GM13976 (cell line): ENCODE measurements at regions not wholly inside any gene's neighbourhood (a gene's known extent, or its start where the extent isn't known, plus 50 kb on each side); places are given as distances from the start of the nearest gene placed in this dataset.

ENCODE experiments used
- DNase-seq: peaks from one replicate; pipeline ENCODE4 v3.0.0; 2012; ENCODE audit warnings: low spot score
- CTCF ChIP-seq: IDR thresholded peaks from 2 replicates; pipeline ENCODE4 v1.5.1; 2012; ENCODE audit warnings: borderline replicate concordance, mild to moderate bottlenecking; ENCODE audit not compliant: insufficient read depth; ENCODE audit errors: extremely low read depth, missing control alignments, control extremely low read depth
- in situ Hi-C: fragments of 300-500 bp; cut with MboI; formaldehyde crosslinking; loops from one replicate; pipeline ENCODE4 v1.12.0; 2022; ENCODE audit warnings: low sequenced_read_pairs, mixed read lengths, inconsistent platforms; ENCODE audit not compliant: unreplicated experiment

DNA sequence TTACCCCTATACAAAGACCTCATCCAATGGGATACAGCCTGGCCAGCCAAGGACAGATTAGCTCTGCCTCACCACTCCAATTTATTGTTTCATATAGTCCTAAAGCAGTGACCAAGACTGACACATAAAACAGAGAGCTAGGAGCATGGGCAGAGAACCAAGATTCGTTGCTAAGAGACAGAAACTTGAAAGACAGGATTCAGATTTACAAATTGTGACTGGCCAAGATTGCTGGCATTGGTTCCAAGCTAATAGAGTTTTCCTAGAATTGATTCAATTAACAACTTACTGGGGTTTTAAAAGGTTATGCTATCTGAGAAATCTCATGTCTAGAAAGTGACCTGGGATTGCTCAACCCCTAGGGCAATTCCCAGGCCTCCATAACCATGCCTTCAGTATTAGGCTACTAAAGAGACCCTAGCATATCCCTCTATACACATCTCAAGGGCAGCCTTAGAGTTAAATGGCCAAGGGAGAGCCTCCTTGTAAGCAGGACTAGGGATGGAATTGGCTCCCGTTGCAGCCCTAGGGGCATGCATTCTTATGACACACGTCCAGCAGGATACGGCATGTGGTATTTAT lies 75.6 kb downstream of the ICOS start:
- DNase-seq, result no peak
- in situ Hi-C loops, result no loop called here
- no peak for TF ChIP-seq CTCF

GRCh38 chr2:204015118-204015843 lies 78.7 kb downstream of the ICOS start:
- in situ Hi-C loops, result no loop called here

DNA sequence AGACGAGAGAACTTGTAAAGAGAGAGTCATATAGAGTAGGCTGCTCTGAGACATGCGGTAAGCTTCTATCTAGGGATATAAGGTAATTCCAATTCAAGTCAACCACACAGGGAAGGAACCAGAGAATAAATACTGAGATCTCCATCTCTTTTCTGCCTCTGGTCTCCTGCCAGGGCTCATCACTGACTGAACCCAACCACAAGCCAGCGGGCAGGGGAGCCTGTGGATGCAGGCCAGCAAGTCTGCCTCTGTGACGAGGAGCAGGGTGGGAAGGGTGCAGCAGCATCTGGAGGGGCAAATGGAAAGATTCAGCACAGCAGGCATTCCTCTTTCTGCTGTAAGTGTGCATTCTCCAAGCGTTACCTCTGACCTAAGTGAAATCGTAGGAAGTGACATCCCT lies 82.2 kb downstream of the ICOS start:
- DNase-seq, result no peak
- in situ Hi-C loops, result no loop called here
- no peak for TF ChIP-seq CTCF

More at GRCh38 chr2:204015118-204015843, 78.7 kb downstream of the ICOS start:
- DNase-seq, result no peak
- no peak for TF ChIP-seq CTCF

GRCh38 chr2:204019572-204020501 lies 83.3 kb downstream of the ICOS start:
- no peak for DNase-seq
- in situ Hi-C loops, result no loop called here
- TF ChIP-seq CTCF, result no peak

- no peak for DNase-seq
- in situ Hi-C loops, result no loop called here
- no peak for TF ChIP-seq CTCF
These were observed 84.9 kb downstream of the ICOS start for GRCh38 chr2:204021290-204022081.

GRCh38 chr2:204022550-204022949 lies 86.0 kb downstream of the ICOS start:
- TF ChIP-seq CTCF, result no peak
- in situ Hi-C loops, result no loop called here
- no peak for DNase-seq
